ENCODE measurements at regions not wholly inside any gene's neighbourhood (a gene's known extent, or its start where the extent isn't known, plus 50 kb on each side); places are given as distances from the start of the nearest gene placed in this dataset.

GRCh38 chr4:130812117-130812765, 1716.3 kb downstream of the C4orf33 start:
- H3K4me1 Mint-ChIP-seq (ENCODE audit: low read depth): no peaks in the 10 kb centered on the region
- TF ChIP-seq CTCF (IDR thresholded peaks at IDR 0.05): no peak

GRCh38 chr4:130814896-130815295, 1718.9 kb downstream of the C4orf33 start:
- no peak for DNase-seq (ENCODE audit: low spot score)
- Mint-ChIP-seq H3K9me3 (ENCODE audit: low read depth) (peaks cover 16% of the 10 kb centered on the region), H3K36me3 (ENCODE audit: low read depth) (peaks cover 2% of the 10 kb centered on the region), H3K27me3 (ENCODE audit: low read depth) (peaks cover 5% of the 10 kb centered on the region), H3K4me3 (ENCODE audit: unreplicated experiment) (no peak overlapping the region), H3K27ac (ENCODE audit: unreplicated experiment) (no peak overlapping the region), H3K4me1 (ENCODE audit: low read depth) (no peaks in the 10 kb centered on the region)
- no peak for TF ChIP-seq CTCF (IDR thresholded peaks at IDR 0.05)

More at GRCh38 chr4:130812117-130812765, 1716.3 kb downstream of the C4orf33 start:
- Mint-ChIP-seq H3K27me3 (ENCODE audit: low read depth) (peaks cover 5% of the 10 kb centered on the region), H3K36me3 (ENCODE audit: low read depth) (peaks cover 2% of the 10 kb centered on the region), H3K4me3 (ENCODE audit: unreplicated experiment) (no peak overlapping the region), H3K27ac (ENCODE audit: unreplicated experiment) (no peak overlapping the region), H3K9me3 (ENCODE audit: low read depth) (peaks cover 16% of the 10 kb centered on the region)
- DNase-seq (ENCODE audit: low spot score): no peak

- Mint-ChIP-seq H3K27me3 (ENCODE audit: low read depth) (peaks cover 8% of the 10 kb centered on the region), H3K4me3 (ENCODE audit: unreplicated experiment) (no peak overlapping the region), H3K36me3 (ENCODE audit: low read depth) (peaks cover 2% of the 10 kb centered on the region), H3K4me1 (ENCODE audit: low read depth) (no peaks in the 10 kb centered on the region), H3K9me3 (ENCODE audit: low read depth) (peaks cover 11% of the 10 kb centered on the region), H3K27ac (ENCODE audit: unreplicated experiment) (no peak overlapping the region)
- no peak for TF ChIP-seq CTCF (IDR thresholded peaks at IDR 0.05)
- DNase-seq (ENCODE audit: low spot score): no peak
These were observed 1724.5 kb downstream of the C4orf33 start for GRCh38 chr4:130820448-130820847.

- H3K27ac Mint-ChIP-seq (ENCODE audit: unreplicated experiment): no peak overlapping the region
- H3K4me3 Mint-ChIP-seq (ENCODE audit: unreplicated experiment): no peak overlapping the region
- no peaks in the 10 kb centered on the region for H3K4me1 Mint-ChIP-seq (ENCODE audit: low read depth)
- no peaks in the 10 kb centered on the region for H3K9me3 Mint-ChIP-seq (ENCODE audit: low read depth)
- no peaks in the 10 kb centered on the region for H3K36me3 Mint-ChIP-seq (ENCODE audit: low read depth)
- DNase-seq (ENCODE audit: low spot score): no peak
- peaks cover 3% of the 10 kb centered on the region for H3K27me3 Mint-ChIP-seq (ENCODE audit: low read depth)
- no peak for TF ChIP-seq CTCF (IDR thresholded peaks at IDR 0.05)
These were observed 1729.3 kb downstream of the C4orf33 start for GRCh38 chr4:130825284-130825683.

- no peak overlapping the region for H3K4me3 Mint-ChIP-seq (ENCODE audit: unreplicated experiment)
- TF ChIP-seq CTCF (IDR thresholded peaks at IDR 0.05): no peak
- no peaks in the 10 kb centered on the region for H3K36me3 Mint-ChIP-seq (ENCODE audit: low read depth)
- peaks cover 20% of the 10 kb centered on the region for H3K9me3 Mint-ChIP-seq (ENCODE audit: low read depth)
- H3K4me1 Mint-ChIP-seq (ENCODE audit: low read depth): no peaks in the 10 kb centered on the region
- no peaks in the 10 kb centered on the region for H3K27me3 Mint-ChIP-seq (ENCODE audit: low read depth)
- no peak for DNase-seq (ENCODE audit: low spot score)
- H3K27ac Mint-ChIP-seq (ENCODE audit: unreplicated experiment): no peak overlapping the region
These were observed 1754.1 kb downstream of the C4orf33 start for GRCh38 chr4:130850019-130850524.

All from chondrocyte (in vitro differentiated cells).